ENCODE measurements at regions not wholly inside any gene's neighbourhood (a gene's known extent, or its start where the extent isn't known, plus 50 kb on each side); places are given as distances from the start of the nearest gene placed in this dataset.

GRCh38 chr22:49693416-49693815 is 134.3 kb downstream of the BRD1 start:
- TF ChIP-seq, protein P1, sequence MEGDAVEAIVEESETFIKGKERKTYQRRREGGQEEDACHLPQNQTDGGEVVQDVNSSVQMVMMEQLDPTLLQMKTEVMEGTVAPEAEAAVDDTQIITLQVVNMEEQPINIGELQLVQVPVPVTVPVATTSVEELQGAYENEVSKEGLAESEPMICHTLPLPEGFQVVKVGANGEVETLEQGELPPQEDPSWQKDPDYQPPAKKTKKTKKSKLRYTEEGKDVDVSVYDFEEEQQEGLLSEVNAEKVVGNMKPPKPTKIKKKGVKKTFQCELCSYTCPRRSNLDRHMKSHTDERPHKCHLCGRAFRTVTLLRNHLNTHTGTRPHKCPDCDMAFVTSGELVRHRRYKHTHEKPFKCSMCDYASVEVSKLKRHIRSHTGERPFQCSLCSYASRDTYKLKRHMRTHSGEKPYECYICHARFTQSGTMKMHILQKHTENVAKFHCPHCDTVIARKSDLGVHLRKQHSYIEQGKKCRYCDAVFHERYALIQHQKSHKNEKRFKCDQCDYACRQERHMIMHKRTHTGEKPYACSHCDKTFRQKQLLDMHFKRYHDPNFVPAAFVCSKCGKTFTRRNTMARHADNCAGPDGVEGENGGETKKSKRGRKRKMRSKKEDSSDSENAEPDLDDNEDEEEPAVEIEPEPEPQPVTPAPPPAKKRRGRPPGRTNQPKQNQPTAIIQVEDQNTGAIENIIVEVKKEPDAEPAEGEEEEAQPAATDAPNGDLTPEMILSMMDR (IDR thresholded peaks at IDR 0.05; ENCODE audit: insufficient read depth, low read length, poor library complexity, severe bottlenecking): no peak
- TF ChIP-seq EZH2phosphoT487 (conservative IDR thresholded peaks at IDR 0.05; ENCODE audit: low read length): no peak
